NCI-H2171 (cell line): ENCODE measurements at regions not wholly inside any gene's neighbourhood (a gene's known extent, or its start where the extent isn't known, plus 50 kb on each side); places are given as distances from the start of the nearest gene placed in this dataset.
"Not testable (repeated sequence)": the region's sequence is repeated elsewhere in the genome, so short reads cannot be mapped to it uniquely, and the experiment has no call there.

Source experiments
- DNase-seq: peaks from one replicate; lab custom pipeline; 2025; lab: John Stamatoyannopoulos, UW

DNA sequence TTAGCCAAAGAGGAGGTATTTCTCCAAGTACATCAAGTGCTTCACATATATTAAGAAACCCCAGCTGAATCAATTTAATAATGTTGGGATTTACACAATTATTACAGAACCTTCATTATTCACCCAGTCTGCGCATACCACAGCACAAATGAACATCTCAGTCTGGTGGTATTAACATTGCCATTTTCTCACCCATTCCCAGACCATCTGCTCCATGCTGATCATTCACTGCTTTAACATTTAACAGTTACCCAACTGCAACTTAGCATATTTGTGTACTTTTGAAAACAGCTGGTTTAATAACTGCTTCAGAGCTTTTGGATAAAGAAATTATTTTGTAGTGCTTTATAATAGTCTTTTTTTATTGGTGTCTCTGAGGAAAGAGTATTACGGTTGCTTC, 1072.1 kb downstream of the NXPH1 start:
- no peak for DNase-seq

- DNase-seq: no peak
These were observed 1073.9 kb downstream of the NXPH1 start for GRCh38 chr7:9507290-9507689.

DNA sequence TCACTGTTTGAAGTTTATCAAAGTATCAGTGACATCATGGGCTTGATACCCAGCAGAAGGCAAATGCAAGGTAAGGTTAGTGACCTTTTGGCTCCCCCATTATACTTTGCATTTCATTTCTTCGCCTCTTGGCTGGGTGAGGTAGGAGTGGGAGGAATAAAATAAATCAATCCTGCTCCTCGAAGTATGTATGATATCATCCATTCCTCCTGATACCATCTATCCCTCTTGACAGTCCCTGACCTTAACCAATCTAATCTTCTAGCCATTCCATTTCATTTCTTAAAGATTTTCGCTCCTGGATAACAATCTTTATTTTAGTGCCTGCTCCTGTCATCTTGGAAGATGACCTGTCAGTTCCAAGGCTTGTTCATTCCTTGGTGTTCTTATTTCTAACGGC, 1083.3 kb downstream of the NXPH1 start:
- no peak for DNase-seq

GRCh38 chr7:9523579-9523978, 1090.2 kb downstream of the NXPH1 start:
- no peak for DNase-seq

DNA sequence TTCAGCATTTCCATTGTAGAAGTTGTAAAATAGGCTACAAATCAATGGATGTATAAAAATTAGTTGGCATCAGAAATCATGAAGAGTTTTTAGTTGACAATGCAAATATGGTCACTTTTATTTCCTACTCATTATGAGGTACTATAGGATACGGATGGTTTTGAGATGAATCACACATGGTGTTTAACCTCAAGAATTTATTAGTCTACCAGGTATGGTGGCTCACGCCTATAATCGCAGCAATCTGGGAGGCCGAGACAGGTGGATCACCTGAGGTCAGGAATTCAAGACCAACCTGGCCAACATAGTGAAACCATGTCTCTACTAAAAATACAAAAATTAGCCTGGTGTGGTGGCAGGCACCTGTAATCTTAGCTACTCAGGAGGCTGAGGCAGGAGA, 1119.0 kb downstream of the NXPH1 start:
- not testable (repeated sequence) for DNase-seq

- no peak for DNase-seq
These were observed 1124.4 kb downstream of the NXPH1 start for GRCh38 chr7:9557853-9558252.

DNA sequence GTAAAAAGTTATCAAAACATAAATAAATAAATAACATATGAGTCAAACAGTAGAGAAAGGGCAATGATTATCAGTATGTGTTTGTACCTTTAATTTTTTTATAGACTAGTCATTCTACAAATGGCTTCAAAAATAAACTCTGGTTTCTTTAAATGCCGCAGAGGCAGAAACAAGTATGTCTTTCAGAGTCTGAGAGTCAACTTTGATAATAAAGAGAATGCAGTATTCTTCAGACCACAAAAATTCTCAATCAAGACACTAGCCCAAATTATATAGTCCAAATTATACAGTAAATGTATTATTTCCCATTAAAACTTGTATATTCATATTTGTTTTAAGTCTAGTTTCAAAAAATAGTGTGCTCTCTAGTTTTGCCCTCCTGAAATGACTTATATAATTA, 1142.3 kb downstream of the NXPH1 start:
- DNase-seq: no peak

GRCh38 chr7:9582824-9583223, 1149.4 kb downstream of the NXPH1 start:
- DNase-seq: no peak

- DNase-seq: no peak
These were observed 1165.0 kb downstream of the NXPH1 start for GRCh38 chr7:9598411-9598810.

DNA sequence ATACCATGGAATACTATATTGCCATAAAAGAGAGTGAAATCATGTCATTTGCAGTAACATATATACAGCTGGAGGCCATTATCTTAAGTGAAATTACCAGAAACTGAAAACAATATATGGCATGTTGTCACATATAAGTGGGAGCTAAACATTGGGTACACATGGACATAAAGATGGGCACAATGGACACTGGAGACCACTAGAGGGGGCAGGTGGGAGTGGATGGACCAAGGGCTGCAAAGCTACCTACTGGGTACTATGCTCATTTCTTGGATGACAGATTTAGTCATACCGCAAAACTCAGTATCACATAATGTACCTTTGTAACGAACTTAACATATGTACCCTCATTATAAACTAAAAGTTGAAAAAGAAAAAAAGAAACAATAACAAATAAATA, 1167.6 kb downstream of the NXPH1 start:
- no peak for DNase-seq

GRCh38 chr7:9603291-9603690, 1169.9 kb downstream of the NXPH1 start:
- DNase-seq: no peak

- no peak for DNase-seq
These were observed 1175.2 kb downstream of the NXPH1 start for GRCh38 chr7:9608560-9608959.

DNA sequence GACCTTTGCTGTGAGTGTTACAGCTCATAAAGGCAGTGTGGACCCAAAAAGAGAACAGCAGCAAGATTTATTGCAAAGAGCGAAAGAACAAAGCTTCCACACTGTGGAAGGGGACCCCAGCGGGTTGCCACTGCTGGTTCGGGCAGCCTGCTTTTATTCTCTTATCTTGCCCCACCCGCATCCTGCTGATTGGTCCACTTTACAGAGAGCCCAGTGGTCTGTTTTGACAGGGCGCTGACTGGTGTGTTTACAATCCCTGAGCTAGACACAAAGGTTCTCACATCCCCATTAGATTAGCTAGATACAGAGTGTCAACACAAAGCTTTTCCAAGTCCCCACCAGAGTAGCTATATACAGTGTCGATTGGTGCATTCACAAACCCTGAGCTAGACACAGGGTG, 1187.5 kb downstream of the NXPH1 start:
- not testable (repeated sequence) for DNase-seq

GRCh38 chr7:9621306-9621902, 1188.0 kb downstream of the NXPH1 start:
- DNase-seq: not testable (repeated sequence)

DNA sequence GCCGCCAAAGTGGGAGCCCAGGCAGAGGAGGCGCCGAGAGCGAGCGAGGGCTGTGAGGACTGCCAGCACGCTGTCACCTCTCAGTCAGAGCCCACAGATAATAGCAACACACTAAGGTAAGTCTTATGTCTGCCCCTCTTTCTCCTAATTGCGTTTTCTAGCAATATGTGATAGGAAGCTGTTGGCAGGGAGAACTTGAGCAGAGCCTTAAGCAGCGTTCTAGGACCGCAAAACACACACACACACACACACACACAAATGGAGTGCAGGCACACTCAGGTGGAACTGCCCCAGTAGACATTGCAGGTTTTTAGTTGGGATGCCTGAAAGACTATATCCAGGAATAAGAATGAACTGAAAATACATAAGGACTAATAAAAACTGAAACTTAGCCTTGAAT, 1188.5 kb downstream of the NXPH1 start:
- no peak for DNase-seq

GRCh38 chr7:9625953-9626352, 1192.5 kb downstream of the NXPH1 start:
- no peak for DNase-seq

GRCh38 chr7:9645756-9646155, 1212.3 kb downstream of the NXPH1 start:
- DNase-seq: no peak

DNA sequence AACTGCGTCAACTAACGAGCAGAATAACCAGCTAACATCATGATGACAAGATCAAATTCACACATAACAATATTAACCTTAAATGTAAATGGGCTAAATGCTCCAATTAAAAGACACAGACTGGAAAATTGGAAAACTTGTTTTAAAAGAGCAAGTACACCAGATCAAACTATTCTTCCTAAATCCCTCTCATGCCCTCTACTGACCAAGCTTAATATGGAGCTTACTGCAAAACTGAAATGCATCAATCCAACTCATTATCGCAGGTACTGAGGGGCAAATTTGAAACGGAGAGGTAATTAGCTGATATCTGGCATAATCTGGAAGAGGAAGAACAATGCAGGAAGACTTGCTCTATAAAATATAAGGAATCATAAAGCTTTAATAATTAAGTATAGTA, 1223.8 kb downstream of the NXPH1 start:
- no peak for DNase-seq

DNA sequence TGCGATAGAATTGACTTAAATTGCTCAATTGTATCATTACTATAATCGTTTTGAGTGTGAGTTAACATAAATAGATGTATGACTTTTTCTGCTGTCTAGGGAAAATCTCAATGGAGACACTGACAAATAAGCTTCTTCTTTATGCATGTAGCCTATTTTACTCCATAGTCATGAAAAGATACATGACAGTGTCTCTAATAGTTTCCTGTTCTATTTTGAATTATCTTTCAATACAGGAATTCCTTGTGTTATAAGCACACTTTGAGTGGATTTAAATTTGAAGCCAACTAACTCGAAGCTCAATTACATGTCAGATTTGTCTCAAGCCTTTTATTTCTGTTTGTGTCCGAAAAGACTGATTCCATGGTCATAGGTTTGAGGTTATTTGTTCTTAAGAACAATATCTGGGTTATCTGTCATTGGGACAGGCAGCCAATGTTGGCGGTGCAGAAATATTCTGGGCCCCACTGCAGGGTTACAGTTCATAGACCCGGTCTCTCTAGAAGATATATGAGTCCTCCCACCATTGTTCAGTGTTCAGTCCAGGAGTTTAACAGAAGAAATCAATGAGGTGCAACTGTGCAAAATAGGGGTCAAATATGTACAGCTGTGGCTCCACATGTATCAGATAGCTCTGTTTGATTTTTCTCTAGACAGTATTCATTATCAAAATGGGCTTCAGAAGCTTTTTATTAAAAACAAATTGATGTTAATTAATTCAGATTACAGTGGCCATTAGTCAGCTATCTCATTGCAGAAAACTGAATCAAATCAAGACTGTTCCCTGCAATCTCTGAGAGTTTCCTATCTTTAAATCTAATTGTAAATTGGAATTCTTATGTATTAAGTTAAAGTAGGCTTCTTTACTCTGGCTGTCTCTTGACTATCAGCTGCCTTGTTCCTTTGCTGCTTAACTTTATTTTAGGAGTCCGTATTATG, 1238.8 kb downstream of the NXPH1 start:
- no peak for DNase-seq

- no peak for DNase-seq
These were observed 1247.3 kb downstream of the NXPH1 start for GRCh38 chr7:9680713-9681112.

DNA sequence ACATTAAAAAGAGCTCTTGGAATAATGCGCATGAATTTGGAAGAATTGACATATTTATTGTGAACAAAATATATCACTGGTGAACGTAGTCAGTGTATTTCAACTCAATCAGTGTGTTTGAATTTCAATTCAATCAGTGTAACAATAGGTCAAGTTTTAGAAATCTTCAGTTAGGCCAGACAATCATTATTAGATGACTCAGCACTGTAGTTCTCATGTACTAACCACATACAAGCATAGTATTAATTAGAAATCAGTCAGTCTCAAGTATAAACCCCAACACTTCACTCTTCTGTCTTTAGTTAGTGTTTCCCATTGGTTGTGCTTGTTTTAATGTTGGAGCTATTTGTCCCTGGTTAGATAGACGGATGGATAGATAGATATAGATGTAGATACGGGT, 1247.9 kb downstream of the NXPH1 start:
- no peak for DNase-seq

GRCh38 chr7:9691286-9691685, 1257.9 kb downstream of the NXPH1 start:
- DNase-seq: no peak

GRCh38 chr7:9698375-9698774, 1265.0 kb downstream of the NXPH1 start:
- DNase-seq: no peak

- DNase-seq: no peak
These were observed 1264.5 kb upstream of the PHF14 start for GRCh38 chr7:9709216-9709615.
